Keratinocyte (primary cell): ENCODE measurements at regions not wholly inside any gene's neighbourhood (a gene's known extent, or its start where the extent isn't known, plus 50 kb on each side); places are given as distances from the start of the nearest gene placed in this dataset.

ENCODE experiments used
- DNase-seq: peaks from one replicate; pipeline ENCODE4 v3.0.0-alpha.2; 2011; ENCODE audit warnings: low read depth, missing footprints, low spot score
- FAIRE-seq: peaks from 2 replicates; lab custom pipeline; 2011; peaks lifted over from hg19 to GRCh38; lab: Jason Lieb, UNC
- H2AFZ ChIP-seq: 2 replicates; pipeline ENCODE4 v1.6.0; 2012; ENCODE audit warnings: low read length, control low read depth, inconsistent platforms; ENCODE audit not compliant: control insufficient read depth
- H3K27ac ChIP-seq: 2 replicates; pipeline ENCODE4 v1.5.1; 2011; ENCODE audit warnings: low read length; ENCODE audit not compliant: control insufficient read depth, insufficient read depth
- H3K27me3 ChIP-seq: 3 replicates; pipeline ENCODE4 v1.6.0; 2011; ENCODE audit warnings: low read length; ENCODE audit not compliant: control insufficient read depth, insufficient read depth; ENCODE audit errors: extremely low read depth
- H3K36me3 ChIP-seq, 2 experiments: 2 replicates in 1 of 2; 3 replicates in 1 of 2; pipeline ENCODE4 v1.5.1; 2011; ENCODE audit warnings: low read length in 2 of 2, mild to moderate bottlenecking in 1 of 2; ENCODE audit not compliant: control insufficient read depth in 2 of 2, insufficient read depth in 2 of 2; ENCODE audit errors: extremely low read depth in 1 of 2
- H3K4me1 ChIP-seq: 3 replicates; pipeline ENCODE4 v1.5.1; 2011; ENCODE audit warnings: low read length; ENCODE audit not compliant: control insufficient read depth, insufficient read depth; ENCODE audit errors: extremely low read depth
- H3K4me2 ChIP-seq: 3 replicates; pipeline ENCODE4 v1.6.0; 2011; ENCODE audit warnings: low read depth, low read length; ENCODE audit not compliant: control insufficient read depth, insufficient read depth; ENCODE audit errors: extremely low read depth
- H3K4me3 ChIP-seq, 3 experiments: fragments of 200-600 bp in 1 of 3; sonication (generic) in 1 of 3; 2 replicates in 2 of 3; 3 replicates in 1 of 3; pipeline ENCODE4 v1.5.1; 2011 to 2016; ENCODE audit warnings: low read length in 3 of 3, mild to moderate bottlenecking in 3 of 3, control low read depth in 2 of 3, inconsistent platforms in 1 of 3, low read depth in 1 of 3, mixed read lengths in 1 of 3, mixed run types in 1 of 3, moderate library complexity in 1 of 3; ENCODE audit not compliant: control insufficient read depth in 2 of 3, insufficient read depth in 2 of 3; ENCODE audit errors: extremely low read depth in 1 of 3
- H3K79me2 ChIP-seq: 2 replicates; pipeline ENCODE4 v1.6.0; 2012; ENCODE audit warnings: low read length; ENCODE audit not compliant: control insufficient read depth, insufficient read depth
- H3K9ac ChIP-seq: 3 replicates; pipeline ENCODE4 v1.6.0; 2011; ENCODE audit warnings: low read length; ENCODE audit not compliant: control insufficient read depth, insufficient read depth; ENCODE audit errors: extremely low read depth
- H3K9me1 ChIP-seq: 3 replicates; pipeline ENCODE4 v1.6.0; 2011; ENCODE audit warnings: low read length; ENCODE audit not compliant: control insufficient read depth, insufficient read depth; ENCODE audit errors: extremely low read depth
- H3K9me3 ChIP-seq: 2 replicates; pipeline ENCODE4 v1.5.1; 2012; ENCODE audit warnings: low read depth, low read length; ENCODE audit not compliant: control insufficient read depth
- H4K20me1 ChIP-seq: 3 replicates; pipeline ENCODE4 v1.6.0; 2011; ENCODE audit warnings: low read length; ENCODE audit not compliant: control insufficient read depth, insufficient read depth; ENCODE audit errors: extremely low read depth
- CTCF ChIP-seq, 3 experiments: IDR thresholded peaks in 1 of 3; conservative IDR thresholded peaks in 1 of 3; optimal IDR thresholded peaks in 1 of 3; 2 replicates in 2 of 3; 3 replicates in 1 of 3; pipeline versions ENCODE3 to v1.5.1; 2011; ENCODE audit warnings: low read length in 3 of 3, mild to moderate bottlenecking in 3 of 3, moderate library complexity in 2 of 3, control low read depth in 1 of 3, inconsistent platforms in 1 of 3; ENCODE audit not compliant: insufficient read depth in 2 of 3; ENCODE audit errors: extremely low read depth in 1 of 3
- EZH2 ChIP-seq: IDR thresholded peaks from one replicate; pipeline ENCODE4 v1.6.1; 2012; ENCODE audit warnings: inconsistent platforms, mild to moderate bottlenecking, low read length, moderate library complexity
- dilution Hi-C: fragments of 300-500 bp; cut with MboI; formaldehyde crosslinking; loops from one replicate; pipeline ENCODE4 v1.7.0; 2020; ENCODE audit warnings: low sequenced_read_pairs; ENCODE audit not compliant: extremely low pct_ligation_motif_present

GRCh38 chr6:138607478-138608433 is 108.5 kb upstream of the NHSL1 start:
- Histone ChIP-seq H3K27ac (no peak overlapping the region), H3K79me2 (peaks cover 50% of the 10 kb centered on the region), H3K4me1 (no peaks in the 10 kb centered on the region), H3K9ac (no peak overlapping the region), H3K9me1 (peaks cover 3% of the 10 kb centered on the region), H3K27me3 (no peaks in the 10 kb centered on the region), H3K36me3 (no peaks in the 10 kb centered on the region), H3K4me3 (no peak overlapping the region), H2AFZ (no peak overlapping the region), H3K9me3 (no peaks in the 10 kb centered on the region), H4K20me1 (no peaks in the 10 kb centered on the region), H3K4me2 (no peak overlapping the region)
- FAIRE-seq (no peak), DNase-seq (no peak)
- no peak for TF ChIP-seq EZH2
- no peak for TF ChIP-seq CTCF (optimal IDR thresholded peaks at IDR 0.05 in 1 of 3, IDR thresholded peaks at IDR 0.05 in 1 of 3, conservative IDR thresholded peaks at IDR 0.05 in 1 of 3; ENCODE audit: extremely low read depth in 1 of 3, insufficient read depth in 2 of 3, low read length in 3 of 3)
- dilution Hi-C loops = no loop called here

- no peaks in the 10 kb centered on the region for H3K4me1 ChIP-seq
- no peak overlapping the region for H3K27ac ChIP-seq
- no peaks in the 10 kb centered on the region for H4K20me1 ChIP-seq
- peaks cover 0 to 4% of the 10 kb centered on the region in 2 experiments for H3K36me3 ChIP-seq
- dilution Hi-C loops = no loop called here
- H3K79me2 ChIP-seq = peaks cover 56% of the 10 kb centered on the region
- H3K9ac ChIP-seq = no peak overlapping the region
- no peak overlapping the region for H3K4me3 ChIP-seq
- TF ChIP-seq CTCF (optimal IDR thresholded peaks at IDR 0.05 in 1 of 3, IDR thresholded peaks at IDR 0.05 in 1 of 3, conservative IDR thresholded peaks at IDR 0.05 in 1 of 3; ENCODE audit: extremely low read depth in 1 of 3, insufficient read depth in 2 of 3, low read length in 3 of 3) (no peak), EZH2 (no peak)
- no peak for FAIRE-seq
- no peaks in the 10 kb centered on the region for H3K27me3 ChIP-seq
- peaks cover 3% of the 10 kb centered on the region for H3K9me1 ChIP-seq
- H3K4me2 ChIP-seq = no peak overlapping the region
- H3K9me3 ChIP-seq = no peaks in the 10 kb centered on the region
- no peak overlapping the region for H2AFZ ChIP-seq
- DNase-seq = no peak
These were observed 109.6 kb upstream of the NHSL1 start for GRCh38 chr6:138608896-138609295.
